Neutrophil (primary cell): ENCODE measurements at regions not wholly inside any gene's neighbourhood (a gene's known extent, or its start where the extent isn't known, plus 50 kb on each side); places are given as distances from the start of the nearest gene placed in this dataset.

ENCODE experiments used
- H3K27ac ChIP-seq: fragments of 200-600 bp; sonication (generic); 2 replicates; pipeline ENCODE4 v1.5.1; 2016; ENCODE audit warnings: mild to moderate bottlenecking, moderate library complexity
- H3K27me3 ChIP-seq: fragments of 200-600 bp; sonication (generic); 2 replicates; pipeline ENCODE4 v1.6.0; 2016; ENCODE audit warnings: mild to moderate bottlenecking
- H3K36me3 ChIP-seq: fragments of 200-600 bp; sonication (generic); 2 replicates; pipeline ENCODE4 v1.5.1; 2017
- H3K4me1 ChIP-seq, 2 experiments: fragments of 200-600 bp in 1 of 2; sonication (generic) in 1 of 2; 1 replicate in 1 of 2; 2 replicates in 1 of 2; pipeline versions ENCODE4 v1.5.1 to v1.6.1; 2013 to 2016; ENCODE audit warnings: low read depth in 1 of 2, low read length in 1 of 2, mild to moderate bottlenecking in 1 of 2, moderate library complexity in 1 of 2; ENCODE audit not compliant: control insufficient read depth in 1 of 2, insufficient read depth in 1 of 2
- H3K4me3 ChIP-seq, 2 experiments: fragments of 200-600 bp in 1 of 2; sonication (generic) in 1 of 2; 1 replicate in 1 of 2; 2 replicates in 1 of 2; pipeline ENCODE4 v1.5.1; 2013 to 2016; ENCODE audit warnings: low read depth in 1 of 2, low read length in 1 of 2, mild to moderate bottlenecking in 1 of 2, moderate library complexity in 1 of 2
- H3K9me3 ChIP-seq: fragments of 200-600 bp; sonication (generic); 2 replicates; pipeline ENCODE4 v1.5.1; 2016
- TF ChIP-seq, protein P1 (sequence below): fragments of 200-600 bp; sonication (generic); IDR thresholded peaks from 2 replicates; pipeline ENCODE4 v1.5.1; 2016; ENCODE audit warnings: antibody characterized with exemption

DNA sequence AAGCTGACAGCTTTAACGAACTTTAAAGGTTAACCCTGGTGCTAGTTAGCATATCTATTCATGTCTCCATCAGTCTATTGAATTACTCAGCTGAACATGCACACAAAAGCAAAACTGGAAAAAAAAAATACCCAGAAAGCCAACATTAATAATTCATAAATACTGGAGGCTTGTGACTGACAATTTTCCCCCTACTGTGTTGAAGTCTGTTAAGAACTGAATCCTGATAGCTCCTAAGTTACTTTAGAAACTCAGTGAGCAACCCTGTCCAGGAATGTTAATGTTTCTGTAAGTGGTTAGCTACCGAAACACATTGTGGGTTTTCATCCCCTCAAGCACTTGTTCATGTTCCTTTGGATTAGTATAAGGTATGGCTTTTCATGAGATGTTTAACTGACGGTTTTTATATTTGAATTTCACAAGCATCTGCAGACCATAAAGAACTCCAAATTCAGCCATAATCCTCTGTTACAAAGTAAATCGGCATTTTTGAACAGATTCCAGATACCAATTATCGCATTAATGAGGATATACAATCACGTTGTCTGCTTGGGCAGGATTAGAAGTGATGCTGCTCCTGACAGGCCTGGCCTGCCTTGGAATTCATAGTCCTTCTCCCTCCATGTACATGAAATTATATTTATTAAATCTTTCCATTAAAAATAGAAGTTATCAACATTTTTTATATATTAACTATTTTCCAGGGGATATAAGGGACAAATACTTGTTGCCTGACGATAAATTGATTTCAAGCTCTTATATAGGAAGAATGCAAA lies 331.2 kb downstream of the TLE4 start:
- no peaks in the 10 kb centered on the region for H3K36me3 ChIP-seq
- H3K4me3 ChIP-seq = no peak overlapping the region
- TF ChIP-seq, protein P1, sequence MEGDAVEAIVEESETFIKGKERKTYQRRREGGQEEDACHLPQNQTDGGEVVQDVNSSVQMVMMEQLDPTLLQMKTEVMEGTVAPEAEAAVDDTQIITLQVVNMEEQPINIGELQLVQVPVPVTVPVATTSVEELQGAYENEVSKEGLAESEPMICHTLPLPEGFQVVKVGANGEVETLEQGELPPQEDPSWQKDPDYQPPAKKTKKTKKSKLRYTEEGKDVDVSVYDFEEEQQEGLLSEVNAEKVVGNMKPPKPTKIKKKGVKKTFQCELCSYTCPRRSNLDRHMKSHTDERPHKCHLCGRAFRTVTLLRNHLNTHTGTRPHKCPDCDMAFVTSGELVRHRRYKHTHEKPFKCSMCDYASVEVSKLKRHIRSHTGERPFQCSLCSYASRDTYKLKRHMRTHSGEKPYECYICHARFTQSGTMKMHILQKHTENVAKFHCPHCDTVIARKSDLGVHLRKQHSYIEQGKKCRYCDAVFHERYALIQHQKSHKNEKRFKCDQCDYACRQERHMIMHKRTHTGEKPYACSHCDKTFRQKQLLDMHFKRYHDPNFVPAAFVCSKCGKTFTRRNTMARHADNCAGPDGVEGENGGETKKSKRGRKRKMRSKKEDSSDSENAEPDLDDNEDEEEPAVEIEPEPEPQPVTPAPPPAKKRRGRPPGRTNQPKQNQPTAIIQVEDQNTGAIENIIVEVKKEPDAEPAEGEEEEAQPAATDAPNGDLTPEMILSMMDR = no peak
- no peak overlapping the region for H3K27ac ChIP-seq
- no peaks in the 10 kb centered on the region for H3K9me3 ChIP-seq
- no peaks in the 10 kb centered on the region for H3K4me1 ChIP-seq
- no peaks in the 10 kb centered on the region for H3K27me3 ChIP-seq

DNA sequence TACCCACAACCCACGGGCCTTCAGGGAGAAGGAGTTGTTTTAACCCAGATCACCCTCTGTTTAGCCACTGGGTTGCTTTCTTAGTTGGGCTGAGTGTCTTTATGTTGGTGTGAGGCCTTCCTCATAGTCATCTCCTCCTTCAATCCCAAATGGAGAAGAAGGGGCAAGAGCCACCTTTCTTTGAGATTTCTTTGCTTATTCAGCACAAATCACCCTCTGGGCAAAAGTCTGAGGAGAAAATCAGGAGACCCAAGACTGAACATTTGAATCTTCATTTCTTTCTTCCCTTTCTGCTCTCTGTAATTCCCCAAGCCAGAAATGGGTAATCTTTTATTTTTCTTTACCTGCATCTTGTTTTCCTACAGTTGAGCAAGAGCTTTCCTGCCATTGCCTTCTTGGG lies 329.0 kb downstream of the TLE4 start:
- Histone ChIP-seq H3K27ac (no peak overlapping the region), H3K36me3 (no peaks in the 10 kb centered on the region), H3K4me1 (no peaks in the 10 kb centered on the region), H3K4me3 (no peak overlapping the region), H3K9me3 (no peaks in the 10 kb centered on the region), H3K27me3 (no peaks in the 10 kb centered on the region)
- TF ChIP-seq, protein P1 = no peak

DNA sequence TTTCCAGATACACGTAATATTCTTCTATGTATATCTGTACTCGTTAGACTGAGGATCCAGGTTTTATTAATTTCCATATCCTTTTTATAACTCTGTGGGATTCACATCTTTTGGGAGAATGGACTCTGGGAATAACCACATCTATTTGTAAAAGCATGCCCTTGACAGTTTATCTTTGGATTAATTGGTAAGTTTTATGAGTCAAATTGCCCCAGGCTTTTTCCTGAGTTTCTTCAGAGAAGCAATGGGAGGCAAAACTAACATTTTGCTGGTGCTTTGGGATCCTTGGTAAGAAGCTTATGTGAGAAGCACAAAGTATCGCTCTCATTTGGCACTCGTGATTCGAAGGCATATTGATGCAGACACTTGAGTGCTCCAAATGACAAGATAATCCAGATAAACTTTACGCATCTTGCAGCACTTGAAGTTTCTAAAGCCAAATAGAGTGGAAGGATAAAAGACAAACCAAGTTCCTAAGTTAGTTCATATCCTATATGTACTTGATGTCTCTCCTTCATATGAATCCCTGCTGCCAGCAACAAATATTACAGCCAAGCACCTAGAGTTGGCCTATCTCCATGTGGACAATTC lies 324.7 kb downstream of the TLE4 start:
- H3K9me3 ChIP-seq = no peaks in the 10 kb centered on the region
- H3K4me1 ChIP-seq = no peaks in the 10 kb centered on the region
- no peaks in the 10 kb centered on the region for H3K36me3 ChIP-seq
- no peak overlapping the region for H3K27ac ChIP-seq
- TF ChIP-seq, protein P1 = no peak
- H3K4me3 ChIP-seq = no peak overlapping the region
- H3K27me3 ChIP-seq = no peaks in the 10 kb centered on the region

DNA sequence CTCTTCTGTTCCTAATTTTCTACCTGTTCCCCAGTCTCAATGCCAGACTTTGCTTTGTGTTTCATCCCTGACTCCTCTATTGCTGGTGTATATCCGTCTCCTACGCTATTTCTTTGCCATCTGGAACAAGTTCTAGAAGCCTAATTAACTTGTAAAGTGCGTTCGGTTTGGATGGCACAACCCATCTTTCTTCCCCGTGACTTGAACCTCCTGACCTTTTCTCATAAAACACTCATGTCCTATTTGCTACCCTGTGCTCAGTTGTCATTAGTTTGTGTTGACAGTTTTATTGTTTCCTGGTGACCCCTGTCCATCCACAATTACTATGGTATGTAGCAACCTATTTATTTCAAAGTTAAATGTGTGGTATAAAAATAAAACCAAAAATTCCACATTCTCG lies 323.5 kb downstream of the TLE4 start:
- TF ChIP-seq, protein P1 = no peak
- Histone ChIP-seq H3K4me1 (no peaks in the 10 kb centered on the region), H3K36me3 (no peaks in the 10 kb centered on the region), H3K27me3 (no peaks in the 10 kb centered on the region), H3K27ac (no peak overlapping the region), H3K9me3 (no peaks in the 10 kb centered on the region), H3K4me3 (no peak overlapping the region)

DNA sequence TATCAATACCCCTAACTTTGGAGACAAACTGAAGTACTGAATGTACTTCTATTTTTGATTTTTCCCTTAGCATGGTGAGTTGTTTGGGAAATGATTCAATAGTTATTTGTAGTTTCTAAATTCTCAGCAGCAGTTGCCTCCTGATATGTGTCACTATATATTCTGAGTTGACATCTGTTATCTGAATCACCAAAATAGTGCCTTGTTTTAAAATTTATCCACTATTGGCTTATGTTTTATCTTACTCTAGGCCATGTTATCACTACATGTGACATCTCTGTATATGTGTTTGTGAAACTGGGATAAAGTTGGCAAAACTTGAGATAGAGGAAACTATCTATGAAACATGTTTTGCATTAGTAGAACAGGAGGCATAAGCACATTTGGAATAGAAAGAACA lies 317.6 kb downstream of the TLE4 start:
- Histone ChIP-seq H3K4me1 (no peaks in the 10 kb centered on the region), H3K27ac (no peak overlapping the region), H3K36me3 (no peaks in the 10 kb centered on the region), H3K9me3 (no peaks in the 10 kb centered on the region), H3K27me3 (peaks cover 6% of the 10 kb centered on the region), H3K4me3 (no peak overlapping the region)
- TF ChIP-seq, protein P1 = no peak
